ENCODE measurements at regions not wholly inside any gene's neighbourhood (a gene's known extent, or its start where the extent isn't known, plus 50 kb on each side); places are given as distances from the start of the nearest gene placed in this dataset.

GRCh38 chr11:134837887-134838232, 425.8 kb upstream of the B3GAT1 start:
- intact Hi-C loops (cut with DNase I), result no loop called here
- Histone ChIP-seq H3K36me3 (ENCODE audit: control insufficient read depth in 1 of 2, insufficient read depth in 2 of 2, low read length in 1 of 2) (no peaks in the 10 kb centered on the region), H3K9me3 (ENCODE audit: control insufficient read depth, low read length) (peaks cover 4% of the 10 kb centered on the region), H3K4me1 (ENCODE audit: control insufficient read depth in 1 of 2, insufficient read depth in 2 of 2, low read length in 2 of 2) (no peaks in the 10 kb centered on the region), H3K27ac (ENCODE audit: low read depth in 1 of 2, low read length in 2 of 2) (no peak overlapping the region), H3K27me3 (ENCODE audit: control insufficient read depth in 1 of 2, insufficient read depth in 2 of 2, low read length in 1 of 2) (peaks cover 0 to 2% of the 10 kb centered on the region in 2 donors), H3K4me3 (ENCODE audit: low read length in 2 of 2) (no peak overlapping the region)
- DNase-seq, result no peak
- ATAC-seq (ENCODE audit: low FRiP score), result no peak
- 54 to 71% methylated on average over 6 of the region's 6 CpGs for WGBS, 2 donors

GRCh38 chr11:134837166-134837886, 425.3 kb upstream of the B3GAT1 start:
- DNase-seq (no peak), ATAC-seq (ENCODE audit: low FRiP score) (no peak)
- Histone ChIP-seq H3K4me3 (ENCODE audit: low read length in 2 of 2) (no peak overlapping the region), H3K27me3 (ENCODE audit: control insufficient read depth in 1 of 2, insufficient read depth in 2 of 2, low read length in 1 of 2) (peaks cover 0 to 2% of the 10 kb centered on the region in 2 donors), H3K27ac (ENCODE audit: low read depth in 1 of 2, low read length in 2 of 2) (no peak overlapping the region), H3K9me3 (ENCODE audit: control insufficient read depth, low read length) (peaks cover 4% of the 10 kb centered on the region), H3K36me3 (ENCODE audit: control insufficient read depth in 1 of 2, insufficient read depth in 2 of 2, low read length in 1 of 2) (no peaks in the 10 kb centered on the region), H3K4me1 (ENCODE audit: control insufficient read depth in 1 of 2, insufficient read depth in 2 of 2, low read length in 2 of 2) (no peaks in the 10 kb centered on the region)
- intact Hi-C loops (cut with DNase I), result no loop called here
- WGBS, 2 donors, result 66 to 75% methylated on average over 7 of the region's 7 CpGs

GRCh38 chr11:134836561-134836960, 424.5 kb upstream of the B3GAT1 start:
- 56 to 57% methylated on average over 4 of the region's 4 CpGs for WGBS, 2 donors
- H3K4me3 ChIP-seq (ENCODE audit: low read length in 2 of 2), result no peak overlapping the region
- H3K9me3 ChIP-seq (ENCODE audit: control insufficient read depth, low read length), result peaks cover 4% of the 10 kb centered on the region
- intact Hi-C loops (cut with DNase I), result no loop called here
- H3K4me1 ChIP-seq (ENCODE audit: control insufficient read depth in 1 of 2, insufficient read depth in 2 of 2, low read length in 2 of 2), result no peaks in the 10 kb centered on the region
- ATAC-seq (ENCODE audit: low FRiP score) (no peak), DNase-seq (no peak)
- H3K27me3 ChIP-seq (ENCODE audit: control insufficient read depth in 1 of 2, insufficient read depth in 2 of 2, low read length in 1 of 2), result peaks cover 0 to 2% of the 10 kb centered on the region in 2 donors
- H3K36me3 ChIP-seq (ENCODE audit: control insufficient read depth in 1 of 2, insufficient read depth in 2 of 2, low read length in 1 of 2), result no peaks in the 10 kb centered on the region
- H3K27ac ChIP-seq (ENCODE audit: low read depth in 1 of 2, low read length in 2 of 2), result no peak overlapping the region

- H3K27ac ChIP-seq (ENCODE audit: low read depth in 1 of 2, low read length in 2 of 2), result no peak overlapping the region
- DNase-seq (no peak), ATAC-seq (ENCODE audit: low FRiP score) (no peak)
- H3K36me3 ChIP-seq (ENCODE audit: control insufficient read depth in 1 of 2, insufficient read depth in 2 of 2, low read length in 1 of 2), result no peaks in the 10 kb centered on the region
- 86 to 89% methylated on average over 5 of the region's 5 CpGs for WGBS, 2 donors
- H3K27me3 ChIP-seq (ENCODE audit: control insufficient read depth in 1 of 2, insufficient read depth in 2 of 2, low read length in 1 of 2), result no peaks in the 10 kb centered on the region
- no peak overlapping the region for H3K4me3 ChIP-seq (ENCODE audit: low read length in 2 of 2)
- H3K9me3 ChIP-seq (ENCODE audit: control insufficient read depth, low read length), result peaks cover 1% of the 10 kb centered on the region
- intact Hi-C loops (cut with DNase I), result no loop called here
- H3K4me1 ChIP-seq (ENCODE audit: control insufficient read depth in 1 of 2, insufficient read depth in 2 of 2, low read length in 2 of 2), result no peaks in the 10 kb centered on the region
Measured at GRCh38 chr11:134835561-134835960, 423.5 kb upstream of the B3GAT1 start.

- Histone ChIP-seq H3K9me3 (ENCODE audit: control insufficient read depth, low read length) (peaks cover 1% of the 10 kb centered on the region), H3K4me1 (ENCODE audit: control insufficient read depth in 1 of 2, insufficient read depth in 2 of 2, low read length in 2 of 2) (no peaks in the 10 kb centered on the region), H3K27ac (ENCODE audit: low read depth in 1 of 2, low read length in 2 of 2) (no peak overlapping the region), H3K4me3 (ENCODE audit: low read length in 2 of 2) (no peak overlapping the region), H3K27me3 (ENCODE audit: control insufficient read depth in 1 of 2, insufficient read depth in 2 of 2, low read length in 1 of 2) (no peaks in the 10 kb centered on the region), H3K36me3 (ENCODE audit: control insufficient read depth in 1 of 2, insufficient read depth in 2 of 2, low read length in 1 of 2) (no peaks in the 10 kb centered on the region)
- DNase-seq (no peak), ATAC-seq (ENCODE audit: low FRiP score) (no peak)
- intact Hi-C loops (cut with DNase I), result no loop called here
Measured at GRCh38 chr11:134830312-134830711, 418.3 kb upstream of the B3GAT1 start.

- Histone ChIP-seq H3K4me3 (ENCODE audit: low read length in 2 of 2) (no peak overlapping the region), H3K27ac (ENCODE audit: low read depth in 1 of 2, low read length in 2 of 2) (no peak overlapping the region), H3K36me3 (ENCODE audit: control insufficient read depth in 1 of 2, insufficient read depth in 2 of 2, low read length in 1 of 2) (no peaks in the 10 kb centered on the region), H3K9me3 (ENCODE audit: control insufficient read depth, low read length) (no peaks in the 10 kb centered on the region), H3K27me3 (ENCODE audit: control insufficient read depth in 1 of 2, insufficient read depth in 2 of 2, low read length in 1 of 2) (no peaks in the 10 kb centered on the region), H3K4me1 (ENCODE audit: control insufficient read depth in 1 of 2, insufficient read depth in 2 of 2, low read length in 2 of 2) (no peaks in the 10 kb centered on the region)
- 94 to 97% methylated on average over 4 of the region's 4 CpGs for WGBS, 2 donors
- intact Hi-C loops (cut with DNase I), result no loop called here
- no peak for DNase-seq
- ATAC-seq (ENCODE audit: low FRiP score), result no peak
Measured at GRCh38 chr11:134823970-134824369, 411.9 kb upstream of the B3GAT1 start.

- Histone ChIP-seq H3K4me1 (ENCODE audit: control insufficient read depth in 1 of 2, insufficient read depth in 2 of 2, low read length in 2 of 2) (no peaks in the 10 kb centered on the region), H3K4me3 (ENCODE audit: low read length in 2 of 2) (no peak overlapping the region), H3K27ac (ENCODE audit: low read depth in 1 of 2, low read length in 2 of 2) (no peak overlapping the region), H3K27me3 (ENCODE audit: control insufficient read depth in 1 of 2, insufficient read depth in 2 of 2, low read length in 1 of 2) (no peaks in the 10 kb centered on the region), H3K9me3 (ENCODE audit: control insufficient read depth, low read length) (no peaks in the 10 kb centered on the region), H3K36me3 (ENCODE audit: control insufficient read depth in 1 of 2, insufficient read depth in 2 of 2, low read length in 1 of 2) (no peaks in the 10 kb centered on the region)
- DNase-seq (no peak), ATAC-seq (ENCODE audit: low FRiP score) (no peak)
- intact Hi-C loops (cut with DNase I), result no loop called here
- 71% methylated on average over 8 of the region's 8 CpGs for WGBS, 2 donors
Measured at GRCh38 chr11:134822897-134823296, 410.9 kb upstream of the B3GAT1 start.

GRCh38 chr11:134821422-134821821, 409.4 kb upstream of the B3GAT1 start:
- no peak for DNase-seq
- ATAC-seq (ENCODE audit: low FRiP score), result no peak
- Histone ChIP-seq H3K9me3 (ENCODE audit: control insufficient read depth, low read length) (no peaks in the 10 kb centered on the region), H3K4me1 (ENCODE audit: control insufficient read depth in 1 of 2, insufficient read depth in 2 of 2, low read length in 2 of 2) (no peaks in the 10 kb centered on the region), H3K27me3 (ENCODE audit: control insufficient read depth in 1 of 2, insufficient read depth in 2 of 2, low read length in 1 of 2) (no peaks in the 10 kb centered on the region), H3K4me3 (ENCODE audit: low read length in 2 of 2) (no peak overlapping the region), H3K36me3 (ENCODE audit: control insufficient read depth in 1 of 2, insufficient read depth in 2 of 2, low read length in 1 of 2) (no peaks in the 10 kb centered on the region), H3K27ac (ENCODE audit: low read depth in 1 of 2, low read length in 2 of 2) (no peak overlapping the region)
- intact Hi-C loops (cut with DNase I), result no loop called here
- WGBS, 2 donors, result 83 to 84% methylated on average over 4 of the region's 4 CpGs

GRCh38 chr11:134819041-134819440, 407.0 kb upstream of the B3GAT1 start:
- no peak overlapping the region for H3K4me3 ChIP-seq (ENCODE audit: low read length in 2 of 2)
- H3K27ac ChIP-seq (ENCODE audit: low read depth in 1 of 2, low read length in 2 of 2), result no peak overlapping the region
- no peaks in the 10 kb centered on the region for H3K9me3 ChIP-seq (ENCODE audit: control insufficient read depth, low read length)
- ATAC-seq (ENCODE audit: low FRiP score) (no peak), DNase-seq (no peak)
- no peaks in the 10 kb centered on the region for H3K4me1 ChIP-seq (ENCODE audit: control insufficient read depth in 1 of 2, insufficient read depth in 2 of 2, low read length in 2 of 2)
- WGBS, 2 donors, result 13 to 17% methylated on average over 7 of the region's 7 CpGs
- no peaks in the 10 kb centered on the region for H3K36me3 ChIP-seq (ENCODE audit: control insufficient read depth in 1 of 2, insufficient read depth in 2 of 2, low read length in 1 of 2)
- H3K27me3 ChIP-seq (ENCODE audit: control insufficient read depth in 1 of 2, insufficient read depth in 2 of 2, low read length in 1 of 2), result no peaks in the 10 kb centered on the region
- intact Hi-C loops (cut with DNase I), result no loop called here

Data from aorta (tissue), 5 donors.